ENCODE measurements at regions not wholly inside any gene's neighbourhood (a gene's known extent, or its start where the extent isn't known, plus 50 kb on each side); places are given as distances from the start of the nearest gene placed in this dataset.
A peak's percentile ranks its signal among the peaks of the same experiment; 100 is the strongest.
"Not testable (repeated sequence)": the region's sequence is repeated elsewhere in the genome, so short reads cannot be mapped to it uniquely, and the experiment has no call there.

DNA sequence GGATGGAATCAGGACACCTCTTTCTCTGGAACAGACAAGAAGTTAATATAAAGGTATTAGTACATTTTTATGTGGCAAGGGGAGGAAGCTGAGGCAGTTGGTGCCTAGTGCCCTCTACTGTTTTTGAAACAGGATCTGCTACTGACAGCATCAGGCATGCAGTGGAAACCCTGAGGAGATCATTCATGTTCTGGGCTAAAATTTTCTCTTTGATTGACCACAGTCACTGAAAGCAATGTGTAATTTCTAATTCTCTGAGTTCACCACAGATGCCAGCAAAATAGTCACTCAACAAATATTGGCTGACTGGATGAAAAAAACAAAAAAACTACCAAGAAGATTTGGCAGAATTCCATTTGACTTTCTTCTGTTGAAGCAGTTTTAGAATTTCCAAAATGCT, 71.0 kb upstream of the SRRM3 start:
- H3K79me2 ChIP-seq (ENCODE audit: control insufficient read depth, insufficient read depth, low read length); H3K4me2 ChIP-seq (ENCODE audit: control insufficient read depth, extremely low read depth, insufficient read depth, low read depth, low read length); H3K9me1 ChIP-seq (ENCODE audit: control insufficient read depth, extremely low read depth, insufficient read depth, low read length); H3K9ac ChIP-seq (ENCODE audit: control insufficient read depth, extremely low read depth, insufficient read depth, low read length); dilution Hi-C loops (cut with MboI; ENCODE audit: extremely low pct_ligation_motif_present, low sequenced_read_pairs); H3K4me1 ChIP-seq (ENCODE audit: control insufficient read depth, extremely low read depth, insufficient read depth, low read length); H2AFZ ChIP-seq (ENCODE audit: control insufficient read depth, low read length); H3K27me3 ChIP-seq (ENCODE audit: control insufficient read depth, extremely low read depth, insufficient read depth, low read length); H3K9me3 ChIP-seq (ENCODE audit: control insufficient read depth, low read depth, low read length); H3K4me3 ChIP-seq (ENCODE audit: control insufficient read depth in 2 of 3, extremely low read depth in 1 of 3, insufficient read depth in 2 of 3, low read depth in 1 of 3, low read length in 3 of 3); FAIRE-seq; H3K36me3 ChIP-seq (ENCODE audit: control insufficient read depth in 2 of 2, extremely low read depth in 1 of 2, insufficient read depth in 2 of 2, low read length in 2 of 2); H3K27ac ChIP-seq (ENCODE audit: control insufficient read depth, insufficient read depth, low read length); DNase-seq (ENCODE audit: low read depth, low spot score); H4K20me1 ChIP-seq (ENCODE audit: control insufficient read depth, extremely low read depth, insufficient read depth, low read length): not testable (repeated sequence)
- TF ChIP-seq, protein P1, sequence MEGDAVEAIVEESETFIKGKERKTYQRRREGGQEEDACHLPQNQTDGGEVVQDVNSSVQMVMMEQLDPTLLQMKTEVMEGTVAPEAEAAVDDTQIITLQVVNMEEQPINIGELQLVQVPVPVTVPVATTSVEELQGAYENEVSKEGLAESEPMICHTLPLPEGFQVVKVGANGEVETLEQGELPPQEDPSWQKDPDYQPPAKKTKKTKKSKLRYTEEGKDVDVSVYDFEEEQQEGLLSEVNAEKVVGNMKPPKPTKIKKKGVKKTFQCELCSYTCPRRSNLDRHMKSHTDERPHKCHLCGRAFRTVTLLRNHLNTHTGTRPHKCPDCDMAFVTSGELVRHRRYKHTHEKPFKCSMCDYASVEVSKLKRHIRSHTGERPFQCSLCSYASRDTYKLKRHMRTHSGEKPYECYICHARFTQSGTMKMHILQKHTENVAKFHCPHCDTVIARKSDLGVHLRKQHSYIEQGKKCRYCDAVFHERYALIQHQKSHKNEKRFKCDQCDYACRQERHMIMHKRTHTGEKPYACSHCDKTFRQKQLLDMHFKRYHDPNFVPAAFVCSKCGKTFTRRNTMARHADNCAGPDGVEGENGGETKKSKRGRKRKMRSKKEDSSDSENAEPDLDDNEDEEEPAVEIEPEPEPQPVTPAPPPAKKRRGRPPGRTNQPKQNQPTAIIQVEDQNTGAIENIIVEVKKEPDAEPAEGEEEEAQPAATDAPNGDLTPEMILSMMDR (optimal IDR thresholded peaks at IDR 0.05 in 1 of 3, IDR thresholded peaks at IDR 0.05 in 1 of 3, conservative IDR thresholded peaks at IDR 0.05 in 1 of 3; ENCODE audit: extremely low read depth in 1 of 3, insufficient read depth in 2 of 3, low read length in 3 of 3) = peak; percentile 43 to 61 (median 57)

DNA sequence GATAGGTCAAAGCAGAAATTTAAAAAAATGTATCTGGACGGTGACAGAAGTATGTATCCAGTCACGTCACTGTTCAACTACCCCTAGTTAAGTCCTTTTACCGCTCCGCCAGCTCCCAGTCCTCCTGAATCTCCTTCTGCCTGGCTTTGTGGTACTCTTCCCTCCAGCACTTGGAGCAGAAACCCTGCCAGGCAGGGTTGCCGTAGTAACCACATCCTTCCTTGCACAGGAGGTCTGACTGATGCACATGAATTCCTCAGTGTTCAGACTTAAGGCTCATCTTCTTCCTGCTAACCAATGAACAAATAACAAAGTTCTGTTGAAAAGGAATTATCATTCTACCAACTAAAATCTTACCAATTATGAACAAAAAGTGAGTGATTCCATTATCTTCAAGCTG, 69.8 kb upstream of the SRRM3 start:
- H3K9me1 ChIP-seq (ENCODE audit: control insufficient read depth, extremely low read depth, insufficient read depth, low read length); H3K79me2 ChIP-seq (ENCODE audit: control insufficient read depth, insufficient read depth, low read length); DNase-seq (ENCODE audit: low read depth, low spot score); H3K4me3 ChIP-seq (ENCODE audit: control insufficient read depth in 2 of 3, extremely low read depth in 1 of 3, insufficient read depth in 2 of 3, low read depth in 1 of 3, low read length in 3 of 3); FAIRE-seq; H2AFZ ChIP-seq (ENCODE audit: control insufficient read depth, low read length); H3K27ac ChIP-seq (ENCODE audit: control insufficient read depth, insufficient read depth, low read length); H3K9ac ChIP-seq (ENCODE audit: control insufficient read depth, extremely low read depth, insufficient read depth, low read length); H4K20me1 ChIP-seq (ENCODE audit: control insufficient read depth, extremely low read depth, insufficient read depth, low read length); H3K9me3 ChIP-seq (ENCODE audit: control insufficient read depth, low read depth, low read length); H3K36me3 ChIP-seq (ENCODE audit: control insufficient read depth in 2 of 2, extremely low read depth in 1 of 2, insufficient read depth in 2 of 2, low read length in 2 of 2); H3K4me2 ChIP-seq (ENCODE audit: control insufficient read depth, extremely low read depth, insufficient read depth, low read depth, low read length); H3K27me3 ChIP-seq (ENCODE audit: control insufficient read depth, extremely low read depth, insufficient read depth, low read length); H3K4me1 ChIP-seq (ENCODE audit: control insufficient read depth, extremely low read depth, insufficient read depth, low read length); dilution Hi-C loops (cut with MboI; ENCODE audit: extremely low pct_ligation_motif_present, low sequenced_read_pairs): not testable (repeated sequence)

DNA sequence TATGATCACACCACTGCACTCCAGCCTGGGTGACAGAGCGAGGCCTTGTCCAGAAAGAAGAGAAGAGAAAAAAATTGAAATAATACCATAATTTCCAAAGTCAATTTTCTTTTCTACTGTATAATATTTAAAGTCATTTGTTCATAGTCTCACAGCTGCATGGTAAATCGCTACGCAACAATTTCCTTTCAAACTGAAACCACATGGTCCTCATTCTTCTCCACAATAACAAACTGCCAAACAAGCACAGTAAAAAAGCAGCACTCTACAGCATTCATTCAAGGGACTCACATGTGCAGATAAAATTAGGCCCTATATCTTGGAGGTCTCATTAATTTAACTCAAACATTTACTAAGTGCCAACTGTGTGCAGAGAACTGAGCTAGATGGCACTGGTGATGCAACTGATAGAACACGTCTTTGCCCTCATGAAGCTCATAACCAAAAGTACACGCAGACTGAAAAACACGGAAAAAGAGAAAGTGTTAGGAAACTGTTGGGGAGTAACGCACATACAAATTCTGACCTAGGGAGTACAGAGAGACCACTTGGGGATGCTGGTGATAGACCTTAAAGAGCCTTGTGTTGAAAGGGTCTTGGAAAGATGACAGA, 68.4 kb upstream of the SRRM3 start:
- peaks cover 2% of the 10 kb centered on the region for H3K27me3 ChIP-seq (ENCODE audit: control insufficient read depth, extremely low read depth, insufficient read depth, low read length)
- H3K4me2 ChIP-seq (ENCODE audit: control insufficient read depth, extremely low read depth, insufficient read depth, low read depth, low read length) = no peak overlapping the region
- H2AFZ ChIP-seq (ENCODE audit: control insufficient read depth, low read length) = no peak overlapping the region
- DNase-seq (ENCODE audit: low read depth, low spot score) = no peak
- no peak overlapping the region for H3K27ac ChIP-seq (ENCODE audit: control insufficient read depth, insufficient read depth, low read length)
- no peak overlapping the region for H3K9ac ChIP-seq (ENCODE audit: control insufficient read depth, extremely low read depth, insufficient read depth, low read length)
- TF ChIP-seq, protein P1 (optimal IDR thresholded peaks at IDR 0.05 in 1 of 3, IDR thresholded peaks at IDR 0.05 in 1 of 3, conservative IDR thresholded peaks at IDR 0.05 in 1 of 3; ENCODE audit: extremely low read depth in 1 of 3, insufficient read depth in 2 of 3, low read length in 3 of 3) = no peak
- no peak for TF ChIP-seq EZH2 (IDR thresholded peaks at IDR 0.05; ENCODE audit: low read length)
- no peaks in the 10 kb centered on the region for H3K4me1 ChIP-seq (ENCODE audit: control insufficient read depth, extremely low read depth, insufficient read depth, low read length)
- no peak overlapping the region for H3K4me3 ChIP-seq (ENCODE audit: control insufficient read depth in 2 of 3, extremely low read depth in 1 of 3, insufficient read depth in 2 of 3, low read depth in 1 of 3, low read length in 3 of 3)
- H4K20me1 ChIP-seq (ENCODE audit: control insufficient read depth, extremely low read depth, insufficient read depth, low read length) = no peaks in the 10 kb centered on the region
- H3K36me3 ChIP-seq (ENCODE audit: control insufficient read depth in 2 of 2, extremely low read depth in 1 of 2, insufficient read depth in 2 of 2, low read length in 2 of 2) = no peaks in the 10 kb centered on the region
- no peak for FAIRE-seq
- no peaks in the 10 kb centered on the region for H3K9me1 ChIP-seq (ENCODE audit: control insufficient read depth, extremely low read depth, insufficient read depth, low read length)
- dilution Hi-C loops (cut with MboI; ENCODE audit: extremely low pct_ligation_motif_present, low sequenced_read_pairs) = no loop called here
- no peaks in the 10 kb centered on the region for H3K79me2 ChIP-seq (ENCODE audit: control insufficient read depth, insufficient read depth, low read length)
- no peaks in the 10 kb centered on the region for H3K9me3 ChIP-seq (ENCODE audit: control insufficient read depth, low read depth, low read length)
